Activated CD4-positive, alpha-beta memory T cell treated with anti-CD3 and anti-CD28 coated beads for 36 hours (primary cell): ENCODE measurements at regions not wholly inside any gene's neighbourhood (a gene's known extent, or its start where the extent isn't known, plus 50 kb on each side); places are given as distances from the start of the nearest gene placed in this dataset.
A peak's percentile ranks its signal among the peaks of the same experiment; 100 is the strongest.
"Not testable (repeated sequence)": the region's sequence is repeated elsewhere in the genome, so short reads cannot be mapped to it uniquely, and the experiment has no call there.

Source experiments
- CTCF ChIA-PET: fragments of 350-600 bp; sonication (Branson Sonifier 250); formaldehyde crosslinking; loops from one replicate; lab custom pipeline; 2021; ENCODE audit warnings: antibody characterized with exemption, inconsistent platforms; lab: Charles Lee
- POLR2A ChIA-PET: fragments of 350-600 bp; sonication (Branson Sonifier 250); formaldehyde crosslinking; loops from one replicate; lab custom pipeline; 2021; ENCODE audit warnings: antibody characterized with exemption; lab: Charles Lee
- DNase-seq: peaks from one replicate; pipeline ENCODE4 v3.0.0-alpha.2; 2020
- H3K27ac Mint-ChIP-seq: one replicate; pipeline ENCODE4 v1.8.0; 2021; ENCODE audit warnings: mixed read lengths
- H3K27me3 Mint-ChIP-seq: one replicate; pipeline ENCODE4 v1.8.0; 2021; ENCODE audit warnings: mixed read lengths
- H3K36me3 Mint-ChIP-seq: one replicate; pipeline ENCODE4 v1.8.0; 2021; ENCODE audit warnings: mixed read lengths
- H3K4me1 Mint-ChIP-seq: one replicate; pipeline ENCODE4 v1.8.0; 2021; ENCODE audit warnings: low read depth, mixed read lengths
- H3K4me3 Mint-ChIP-seq: one replicate; pipeline ENCODE4 v1.8.0; 2021; ENCODE audit warnings: mild to moderate bottlenecking, mixed read lengths
- H3K9me3 Mint-ChIP-seq: one replicate; pipeline ENCODE4 v1.8.0; 2021; ENCODE audit warnings: mixed read lengths
- intact Hi-C: fragments of 100-400 bp; cut with micrococcal nuclease; formaldehyde crosslinking; loops from one replicate; pipeline ENCODE4 v1.15.1; 2023

DNA sequence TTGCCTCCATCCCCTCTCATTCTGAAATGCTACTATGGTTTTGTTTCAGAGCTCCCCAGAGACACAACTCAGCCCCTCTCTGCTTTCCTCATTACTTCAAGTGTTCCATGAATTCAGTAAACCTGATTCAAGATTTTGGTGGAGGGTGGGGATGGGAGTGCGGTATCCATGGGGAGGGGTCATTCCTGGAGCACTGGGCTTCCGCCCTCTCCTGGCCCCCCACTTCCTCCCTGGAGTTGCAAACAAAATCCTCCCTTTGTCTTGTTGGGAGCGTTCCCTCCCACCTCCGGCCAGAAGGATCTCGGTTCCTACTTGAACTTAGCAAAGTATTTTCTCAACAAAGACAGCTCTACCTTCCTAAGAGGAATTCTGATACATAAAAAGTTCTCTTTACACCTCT is 71.8 kb upstream of the LTA4H start:
- Mint-ChIP-seq H3K27ac (no peak overlapping the region), H3K36me3 (no peaks in the 10 kb centered on the region), H3K4me3 (no peak overlapping the region), H3K27me3 (no peaks in the 10 kb centered on the region), H3K9me3 (no peaks in the 10 kb centered on the region), H3K4me1 (peaks cover 8% of the 10 kb centered on the region)
- intact Hi-C loops = no loop called here
- DNase-seq = no peak
- POLR2A ChIA-PET = no interaction called here
- CTCF ChIA-PET = no interaction called here

DNA sequence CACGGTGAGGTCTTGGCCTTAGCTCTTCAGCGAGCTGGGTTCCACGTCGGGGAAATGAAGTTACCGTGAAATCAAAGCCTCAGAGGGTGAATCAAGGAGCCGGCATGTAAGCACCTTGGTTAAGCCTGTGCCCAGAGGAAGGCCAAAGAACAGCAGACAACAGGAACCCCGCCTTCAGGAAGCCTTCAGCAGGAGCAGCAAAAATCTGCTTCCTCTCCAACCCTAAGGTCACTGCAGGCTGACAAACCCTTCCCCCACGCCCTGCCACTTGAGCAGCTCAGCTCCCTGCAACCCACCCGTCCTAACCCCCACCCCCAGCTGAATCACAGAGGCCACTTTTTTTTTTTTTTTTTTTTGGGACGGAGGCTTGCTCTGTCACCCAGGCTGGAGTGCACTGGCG is 72.9 kb upstream of the LTA4H start:
- intact Hi-C loops = no loop called here
- Mint-ChIP-seq H3K27ac (peak overlapping the region; percentile 4), H3K27me3 (no peaks in the 10 kb centered on the region), H3K9me3 (no peaks in the 10 kb centered on the region), H3K36me3 (no peaks in the 10 kb centered on the region), H3K4me1 (peaks cover 8% of the 10 kb centered on the region), H3K4me3 (no peak overlapping the region)
- POLR2A ChIA-PET = no interaction called here
- CTCF ChIA-PET = no interaction called here
- DNase-seq = peak; percentile 56

DNA sequence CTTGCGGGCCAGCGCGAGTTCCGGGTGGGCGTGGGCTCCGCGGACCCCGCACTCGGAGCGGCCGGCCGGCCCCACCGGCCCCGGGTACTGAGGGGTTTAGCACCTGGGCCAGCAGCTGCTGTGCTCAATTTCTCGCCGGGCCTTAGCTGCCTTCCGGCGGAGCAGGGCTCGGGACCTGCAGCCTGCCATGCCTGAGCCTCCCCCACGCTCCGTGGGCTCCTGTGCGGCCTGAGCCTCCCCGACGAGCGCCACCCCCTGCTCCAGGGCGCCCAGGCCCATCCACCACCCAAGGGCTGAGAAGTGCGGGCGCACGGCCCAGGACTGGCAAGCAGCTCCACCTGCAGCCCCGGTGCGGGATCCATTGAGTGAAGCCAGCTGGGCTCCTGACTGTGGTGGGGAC is 73.6 kb upstream of the LTA4H start:
- H3K4me1 Mint-ChIP-seq, H3K27me3 Mint-ChIP-seq, H3K27ac Mint-ChIP-seq, H3K9me3 Mint-ChIP-seq, DNase-seq, H3K36me3 Mint-ChIP-seq, CTCF ChIA-PET, intact Hi-C loops, H3K4me3 Mint-ChIP-seq: not testable (repeated sequence)
- POLR2A ChIA-PET = interaction anchor here (0.6 kb wide), 1 partner anchor 1237 kb away, joined by 3 read pairs; no protein-coding TSS in a partner anchor

DNA sequence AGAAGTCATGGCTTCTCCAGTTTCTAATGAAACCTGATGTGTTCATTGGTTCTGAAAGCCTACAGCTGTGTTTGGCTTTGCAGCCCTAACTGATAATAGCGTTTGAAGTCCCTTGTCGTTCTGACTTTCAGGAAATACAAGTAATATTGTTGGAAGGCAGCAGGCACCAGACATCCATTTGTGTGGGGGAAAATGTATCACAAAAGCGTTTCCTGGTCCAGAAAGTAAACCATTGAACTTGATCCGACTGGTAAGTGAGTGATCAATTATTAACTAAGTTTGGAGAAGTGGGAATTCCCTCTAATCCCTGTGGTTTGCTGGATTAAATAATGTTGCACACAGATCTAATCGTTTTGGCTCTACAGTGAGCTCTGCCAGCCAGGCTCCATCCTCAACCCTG is 77.3 kb upstream of the LTA4H start:
- no peak for DNase-seq
- Mint-ChIP-seq H3K4me1 (peaks cover 7% of the 10 kb centered on the region), H3K27ac (no peak overlapping the region), H3K9me3 (no peaks in the 10 kb centered on the region), H3K36me3 (no peaks in the 10 kb centered on the region), H3K4me3 (no peak overlapping the region), H3K27me3 (no peaks in the 10 kb centered on the region)
- POLR2A ChIA-PET = no interaction called here
- CTCF ChIA-PET = no interaction called here
- intact Hi-C loops = no loop called here

DNA sequence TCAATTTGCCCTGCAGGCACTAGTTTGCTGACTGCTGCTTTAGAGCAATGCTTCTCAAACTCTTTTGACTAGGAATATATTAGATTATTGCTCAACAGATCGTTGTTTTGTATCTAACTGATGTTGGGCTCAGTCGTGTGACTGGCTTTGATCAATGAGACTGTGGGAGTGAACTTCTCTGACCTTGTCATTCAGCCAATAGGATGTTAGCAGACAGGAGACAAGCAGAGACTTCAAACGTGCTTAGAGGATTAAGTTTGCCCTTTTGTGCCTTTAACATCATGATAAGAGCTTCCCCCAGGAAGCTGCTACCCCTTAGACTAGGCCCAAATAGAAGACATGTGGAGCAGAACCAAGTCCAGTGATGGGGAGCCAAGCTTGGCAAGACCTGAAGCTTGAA is 76.7 kb upstream of the ELK3 start:
- H3K9me3 Mint-ChIP-seq = no peaks in the 10 kb centered on the region
- H3K4me1 Mint-ChIP-seq = peaks cover 8% of the 10 kb centered on the region
- ChIA-PET POLR2A (no interaction called here), CTCF (interaction anchor here (0.9 kb wide), 1 partner anchor 97 kb away, joined by 3 read pairs; no protein-coding TSS in a partner anchor)
- H3K27me3 Mint-ChIP-seq = no peaks in the 10 kb centered on the region
- H3K27ac Mint-ChIP-seq = no peak overlapping the region
- H3K36me3 Mint-ChIP-seq = no peaks in the 10 kb centered on the region
- no peak for DNase-seq
- no peak overlapping the region for H3K4me3 Mint-ChIP-seq
- intact Hi-C loops = no loop called here

DNA sequence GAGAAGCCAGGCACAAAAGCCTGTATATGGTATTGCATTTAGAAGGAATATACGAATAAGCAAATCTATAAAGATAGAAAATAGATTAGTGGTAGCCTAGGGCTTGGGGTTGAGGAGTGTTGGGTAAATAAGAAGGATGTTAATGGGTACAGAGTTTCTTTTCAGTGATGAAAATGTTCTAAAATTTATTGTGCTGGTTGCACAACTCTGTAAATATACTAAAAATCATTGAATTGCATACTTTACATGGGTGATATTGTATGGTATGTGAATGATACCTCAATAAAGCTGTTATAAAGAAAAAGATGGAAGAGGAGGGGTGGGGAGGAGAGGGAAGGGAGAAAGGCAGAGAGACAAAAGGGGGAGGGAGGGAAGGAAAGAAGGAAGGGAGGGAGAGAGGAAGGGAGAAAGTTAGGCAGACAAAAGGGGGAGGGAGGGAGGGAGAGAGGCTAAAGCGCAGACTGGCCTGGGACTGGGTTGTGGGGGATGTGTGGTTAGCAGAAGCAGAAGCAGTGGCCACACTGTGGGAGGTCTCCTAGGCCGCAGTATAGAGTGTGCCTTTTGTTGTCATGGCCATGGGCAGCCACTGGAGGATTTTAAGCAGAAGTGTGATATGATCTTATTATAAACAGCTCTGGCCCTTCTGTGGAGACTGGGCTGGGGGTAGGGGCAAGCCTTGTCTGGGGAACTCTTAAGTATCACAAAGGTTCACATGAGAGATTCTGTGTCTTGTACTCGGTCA is 73.6 kb upstream of the ELK3 start:
- Mint-ChIP-seq H3K4me1 (peaks cover 8% of the 10 kb centered on the region), H3K27ac (no peak overlapping the region), H3K27me3 (no peaks in the 10 kb centered on the region), H3K36me3 (no peaks in the 10 kb centered on the region), H3K9me3 (no peaks in the 10 kb centered on the region), H3K4me3 (no peak overlapping the region)
- ChIA-PET POLR2A (interaction anchor here (1.2 kb wide), 1 partner anchor 18 kb away, joined by 4 read pairs; no protein-coding TSS in a partner anchor), CTCF (interaction anchor here (1.3 kb wide), 1 partner anchor 56 kb away, joined by 3 read pairs; no protein-coding TSS in a partner anchor)
- intact Hi-C loops = loop anchor here (1.0 kb wide), 1 partner anchor 57 kb away; no protein-coding TSS in a partner anchor
- DNase-seq = no peak

DNA sequence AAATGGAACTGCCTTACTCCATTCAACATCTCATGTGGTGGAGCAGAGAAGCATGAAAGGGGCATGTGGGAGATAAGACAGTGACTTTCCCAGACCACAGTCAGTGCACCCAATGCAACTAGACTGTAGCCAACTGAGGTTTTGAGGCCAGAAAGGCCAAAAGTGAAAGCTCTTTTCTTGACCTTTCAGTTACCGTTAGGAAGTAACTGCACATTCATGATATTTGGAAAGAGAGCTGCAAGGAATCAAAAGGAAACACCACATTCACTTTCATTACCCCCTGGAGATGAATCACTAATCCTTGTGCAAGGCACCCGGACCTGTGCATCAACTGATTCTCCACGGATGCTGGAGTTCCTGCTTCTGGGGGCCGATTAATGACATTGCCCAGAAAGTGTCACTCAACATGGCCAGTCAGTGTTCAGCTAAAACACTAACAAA is 72.9 kb upstream of the ELK3 start:
- Mint-ChIP-seq H3K4me3 (no peak overlapping the region), H3K27me3 (no peaks in the 10 kb centered on the region), H3K9me3 (no peaks in the 10 kb centered on the region), H3K4me1 (peaks cover 8% of the 10 kb centered on the region), H3K36me3 (no peaks in the 10 kb centered on the region), H3K27ac (no peak overlapping the region)
- intact Hi-C loops = loop anchor here (1.0 kb wide), 1 partner anchor 56 kb away; no protein-coding TSS in a partner anchor
- no peak for DNase-seq
- ChIA-PET POLR2A (interaction anchor here (1.2 kb wide), 1 partner anchor 19 kb away, joined by 4 read pairs; no protein-coding TSS in a partner anchor), CTCF (interaction anchor here (0.7 to 1.3 kb wide), 2 partner anchors 56 to 57 kb away, joined by 3 read pairs; no protein-coding TSS in a partner anchor)

DNA sequence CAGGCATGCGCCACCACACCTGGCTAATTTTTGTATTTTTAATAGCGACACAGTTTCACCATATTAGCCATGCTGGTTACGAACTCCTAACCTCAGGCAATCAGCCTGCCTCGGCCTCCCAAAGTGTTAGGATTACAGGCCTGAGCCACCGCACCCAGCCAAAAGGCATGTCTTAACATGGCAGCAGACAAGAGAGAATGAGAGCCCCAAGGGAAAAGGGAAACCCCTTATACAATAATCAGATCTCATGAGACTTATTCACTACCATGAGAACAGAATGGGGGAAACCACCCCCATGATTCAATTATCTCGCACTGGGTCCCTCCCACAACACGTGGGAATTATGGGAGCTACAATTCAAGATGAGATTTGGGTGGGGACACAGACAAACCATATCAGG is 65.9 kb upstream of the ELK3 start:
- DNase-seq, H3K36me3 Mint-ChIP-seq, intact Hi-C loops, H3K9me3 Mint-ChIP-seq, H3K27ac Mint-ChIP-seq, CTCF ChIA-PET, H3K27me3 Mint-ChIP-seq, H3K4me3 Mint-ChIP-seq, POLR2A ChIA-PET, H3K4me1 Mint-ChIP-seq: not testable (repeated sequence)

DNA sequence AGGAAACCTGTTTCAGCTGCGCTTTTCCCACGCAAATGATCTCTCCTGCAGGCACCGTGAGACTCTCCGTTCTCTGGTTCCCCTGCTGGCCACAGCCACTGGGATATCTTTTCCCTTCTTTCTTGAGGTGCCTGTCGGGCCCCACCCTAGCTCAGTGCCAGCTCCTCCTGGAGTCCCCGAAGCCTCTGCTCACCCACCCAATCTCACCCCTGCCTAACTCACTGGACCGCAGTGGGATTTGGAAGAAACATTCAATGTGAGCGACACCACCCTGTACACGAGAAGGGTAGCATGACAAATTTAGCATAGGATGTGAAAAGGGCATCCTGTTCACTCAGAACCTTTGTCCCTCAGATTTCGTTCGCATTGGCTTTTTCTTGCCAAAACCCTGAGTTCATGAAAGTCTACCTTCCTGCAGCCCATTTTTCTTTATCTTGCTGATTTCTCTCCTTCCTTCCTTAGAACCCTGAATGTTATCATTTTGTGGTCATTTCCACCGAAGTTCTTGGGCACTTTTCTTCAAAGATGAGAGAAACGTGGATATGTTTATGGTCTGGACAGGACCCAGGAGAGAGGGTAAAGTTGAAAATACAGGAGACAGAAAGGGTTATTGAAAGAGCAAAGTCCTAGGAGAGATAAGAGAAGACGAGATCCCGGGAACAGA is 63.6 kb upstream of the ELK3 start:
- H3K36me3 Mint-ChIP-seq = no peaks in the 10 kb centered on the region
- CTCF ChIA-PET = no interaction called here

DNA sequence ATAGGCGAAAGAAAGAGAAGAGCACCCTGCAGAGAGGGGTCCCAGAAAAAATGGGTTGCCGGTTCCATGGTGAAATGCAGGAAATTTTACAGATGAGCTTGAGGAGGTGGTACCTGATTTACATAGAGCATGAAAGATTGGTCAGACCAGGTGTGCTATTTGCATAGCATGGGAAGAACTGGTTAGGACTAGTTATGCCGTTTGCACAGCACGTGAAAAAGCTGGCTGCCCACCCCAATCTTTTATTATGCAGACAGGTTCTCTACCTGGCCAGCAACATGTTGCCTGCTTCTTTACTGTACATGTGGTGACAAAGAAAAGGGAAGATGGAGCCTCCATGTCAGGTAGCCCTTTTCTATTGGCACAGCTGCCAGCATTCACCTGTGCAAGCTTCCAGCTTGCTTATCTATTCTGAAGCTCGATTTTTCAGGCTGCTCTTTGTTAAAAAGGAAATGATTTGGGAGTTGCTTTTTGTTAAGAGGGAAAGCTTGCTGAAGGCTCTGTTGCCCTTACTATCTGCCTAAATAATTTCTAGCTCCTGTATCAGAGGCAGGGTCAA is 62.9 kb upstream of the ELK3 start:
- no peaks in the 10 kb centered on the region for H3K9me3 Mint-ChIP-seq
- H3K36me3 Mint-ChIP-seq = no peaks in the 10 kb centered on the region
- CTCF ChIA-PET = interaction anchor here (1.1 to 3.4 kb wide), 2 partner anchors 85 to 385 kb away, joined by 4 to 13 read pairs; no protein-coding TSS in a partner anchor

More for the DNA sequence above, 63.6 kb upstream of the ELK3 start:
- no peak overlapping the region for H3K4me3 Mint-ChIP-seq
- H3K27me3 Mint-ChIP-seq = peaks cover 6% of the 10 kb centered on the region
- no peak overlapping the region for H3K27ac Mint-ChIP-seq
- intact Hi-C loops = loop anchor here (2.0 kb wide), 1 partner anchor 68 kb away; no protein-coding TSS in a partner anchor
- H3K4me1 Mint-ChIP-seq = peaks cover 8% of the 10 kb centered on the region
- POLR2A ChIA-PET = no interaction called here
- no peak for DNase-seq
- no peaks in the 10 kb centered on the region for H3K9me3 Mint-ChIP-seq

DNA sequence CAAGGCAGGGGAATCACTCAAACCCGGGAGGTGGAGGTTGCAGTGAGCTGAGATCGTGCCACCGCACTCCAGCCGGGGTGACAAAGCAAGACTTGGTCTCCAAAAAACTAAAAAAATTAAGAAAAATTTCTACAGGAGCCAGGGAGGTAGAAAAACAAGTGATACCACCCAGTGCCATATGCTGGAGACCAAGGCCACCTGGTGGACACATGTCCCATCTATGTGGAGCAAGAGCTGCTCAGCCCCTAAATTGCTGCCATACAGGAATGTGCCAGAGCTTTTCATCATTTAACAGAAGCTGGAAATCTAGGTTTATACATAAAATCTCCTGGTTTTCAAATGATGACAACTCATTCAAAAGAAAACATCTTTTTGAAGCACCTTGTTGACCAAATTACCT is 61.4 kb upstream of the ELK3 start:
- no peak overlapping the region for H3K4me3 Mint-ChIP-seq
- DNase-seq = peak; percentile 31
- ChIA-PET CTCF (interaction anchor here (0.6 to 3.4 kb wide), 6 partner anchors 44 to 357 kb away, joined by 3 to 13 read pairs (median 4); no protein-coding TSS in a partner anchor), POLR2A (no interaction called here)
- H3K4me1 Mint-ChIP-seq = peaks cover 22% of the 10 kb centered on the region
- no peaks in the 10 kb centered on the region for H3K9me3 Mint-ChIP-seq
- H3K36me3 Mint-ChIP-seq = no peaks in the 10 kb centered on the region
- H3K27ac Mint-ChIP-seq = no peak overlapping the region
- intact Hi-C loops = no loop called here
- peaks cover 6% of the 10 kb centered on the region for H3K27me3 Mint-ChIP-seq

More for the DNA sequence above, 62.9 kb upstream of the ELK3 start:
- no peak overlapping the region for H3K27ac Mint-ChIP-seq
- no peak for DNase-seq
- H3K4me1 Mint-ChIP-seq = peaks cover 14% of the 10 kb centered on the region
- intact Hi-C loops = loop anchor here (2.0 kb wide), 1 partner anchor 69 kb away; no protein-coding TSS in a partner anchor
- H3K27me3 Mint-ChIP-seq = peaks cover 8% of the 10 kb centered on the region
- POLR2A ChIA-PET = no interaction called here
- H3K4me3 Mint-ChIP-seq = no peak overlapping the region

DNA sequence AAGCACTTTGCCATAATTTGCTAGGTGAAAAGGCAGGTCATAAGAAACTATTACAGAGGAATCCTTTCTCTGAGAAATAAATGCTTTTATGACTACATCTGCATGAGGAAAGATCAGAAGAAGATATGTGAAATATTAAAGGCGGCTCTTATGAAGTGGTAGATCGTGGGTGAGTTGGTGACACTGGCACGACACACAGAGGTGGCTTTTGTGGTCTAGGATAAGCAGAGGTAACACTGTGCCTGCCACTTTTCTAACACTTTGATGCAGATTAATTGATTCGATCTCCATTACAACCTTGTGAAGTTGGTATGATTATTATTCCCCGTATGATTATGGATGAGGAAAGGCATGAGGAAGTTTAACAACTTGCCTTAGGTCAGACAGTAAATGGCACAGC is 60.0 kb upstream of the ELK3 start:
- CTCF ChIA-PET = interaction anchor here (3.0 to 3.4 kb wide), 2 partner anchors 81 to 82 kb away, joined by 10 to 13 read pairs; no protein-coding TSS in a partner anchor
- Mint-ChIP-seq H3K36me3 (no peaks in the 10 kb centered on the region), H3K27me3 (peaks cover 6% of the 10 kb centered on the region), H3K4me1 (peaks cover 22% of the 10 kb centered on the region), H3K9me3 (no peaks in the 10 kb centered on the region), H3K4me3 (no peak overlapping the region), H3K27ac (no peak overlapping the region)
- intact Hi-C loops = no loop called here
- peak; percentile 26 for DNase-seq
- POLR2A ChIA-PET = no interaction called here
